GM23338 (cell line): ENCODE measurements at regions not wholly inside any gene's neighbourhood (a gene's known extent, or its start where the extent isn't known, plus 50 kb on each side); places are given as distances from the start of the nearest gene placed in this dataset.

ENCODE experiments used
- ATAC-seq: fragments of 200-7000 bp; cut with Tn5 transposase; 3 replicates; pipeline ENCODE4 v1.9.1; 2020
- DNase-seq: peaks from one replicate; pipeline ENCODE4 v3.0.0-alpha.2; 2015; ENCODE audit warnings: low spot score
- H2AFZ ChIP-seq: fragments of 200-600 bp; sonication (generic); 2 replicates; pipeline ENCODE4 v1.8.0; 2016; ENCODE audit warnings: antibody characterized with exemption, mild to moderate bottlenecking, moderate library complexity
- H3F3A ChIP-seq: fragments of 200-600 bp; sonication (generic); replicated peaks from 2 replicates; pipeline ENCODE4 v1.8.0; 2017; ENCODE audit warnings: antibody characterized with exemption, mixed run types, low read depth
- H3K27ac ChIP-seq: fragments of 200-600 bp; sonication (generic); 2 replicates; pipeline ENCODE4 v1.6.1; 2016; ENCODE audit warnings: low read depth
- H3K27me3 ChIP-seq: fragments of 200-600 bp; sonication (generic); 2 replicates; pipeline ENCODE4 v1.8.0; 2016; ENCODE audit warnings: mild to moderate bottlenecking, mixed run types, moderate library complexity; ENCODE audit not compliant: insufficient read depth
- H3K36me3 ChIP-seq: fragments of 200-600 bp; sonication (generic); 2 replicates; pipeline ENCODE4 v1.8.0; 2016; ENCODE audit warnings: mild to moderate bottlenecking; ENCODE audit not compliant: insufficient read depth
- H3K4me1 ChIP-seq: fragments of 200-600 bp; sonication (generic); 2 replicates; pipeline ENCODE4 v1.8.0; 2016; ENCODE audit warnings: mild to moderate bottlenecking, moderate library complexity; ENCODE audit not compliant: insufficient read depth
- H3K4me2 ChIP-seq: fragments of 200-600 bp; sonication (generic); 2 replicates; pipeline ENCODE4 v1.7.1; 2017; ENCODE audit warnings: mixed run types
- H3K4me3 ChIP-seq: fragments of 200-600 bp; sonication (generic); 2 replicates; pipeline ENCODE4 v1.6.1; 2016; ENCODE audit warnings: mixed run types
- H3K79me2 ChIP-seq: fragments of 200-600 bp; sonication (generic); replicated peaks from 2 replicates; pipeline ENCODE4 v1.8.0; 2017; ENCODE audit warnings: mild to moderate bottlenecking; ENCODE audit not compliant: insufficient read depth
- H3K9me2 ChIP-seq: fragments of 200-600 bp; sonication (generic); 2 replicates; pipeline ENCODE4 v1.8.0; 2017; ENCODE audit not compliant: insufficient read depth
- H4K20me1 ChIP-seq: fragments of 200-600 bp; sonication (generic); replicated peaks from 2 replicates; pipeline ENCODE4 v1.8.0; 2017; ENCODE audit warnings: mild to moderate bottlenecking; ENCODE audit not compliant: insufficient read depth
- H3K27ac Mint-ChIP-seq: 2 replicates; pipeline ENCODE4 v1.8.0; 2020; ENCODE audit warnings: inconsistent platforms, mild to moderate bottlenecking, moderate library complexity, mixed read lengths
- H3K27me3 Mint-ChIP-seq: 3 replicates; pipeline ENCODE4 v1.8.0; 2022; ENCODE audit warnings: low read depth, mild to moderate bottlenecking, moderate library complexity, mixed read lengths, inconsistent platforms; ENCODE audit not compliant: insufficient read depth, poor library complexity
- H3K36me3 Mint-ChIP-seq: 3 replicates; pipeline ENCODE4 v1.8.0; 2021; ENCODE audit warnings: low read depth, mild to moderate bottlenecking, inconsistent platforms, moderate library complexity, mixed read lengths
- H3K4me1 Mint-ChIP-seq: 3 replicates; pipeline ENCODE4 v1.8.0; 2020; ENCODE audit warnings: mild to moderate bottlenecking, inconsistent platforms, mixed read lengths
- H3K4me3 Mint-ChIP-seq: 3 replicates; pipeline ENCODE4 v1.8.0; 2021; ENCODE audit warnings: moderate library complexity, mild to moderate bottlenecking, inconsistent platforms, mixed read lengths
- H3K9me3 Mint-ChIP-seq: 3 replicates; pipeline ENCODE4 v1.8.0; 2020; ENCODE audit warnings: moderate library complexity, mild to moderate bottlenecking, inconsistent platforms, mixed read lengths
- CREB1 ChIP-seq: fragments of 250-450 bp; sonication (Bioruptor Pico); IDR thresholded peaks from 2 replicates; pipeline ENCODE4 v1.5.0; 2020; ENCODE audit warnings: low read depth, mild to moderate bottlenecking, moderate library complexity
- CTCF ChIP-seq, 2 experiments: fragments of 200-600 bp in 1 of 2; sonication (generic) in 1 of 2; conservative IDR thresholded peaks; 2 replicates each; pipeline versions ENCODE4 v1.5.1 to v1.6.1; 2016 to 2017; ENCODE audit warnings: antibody characterized with exemption in 2 of 2, low read depth in 2 of 2, mild to moderate bottlenecking in 2 of 2, moderate library complexity in 1 of 2
- ETS1 ChIP-seq: IDR thresholded peaks from 2 replicates; pipeline ENCODE4 v1.6.1; 2016; ENCODE audit warnings: antibody characterized with exemption
- EZH2 ChIP-seq: fragments of 200-600 bp; sonication (generic); IDR thresholded peaks from one replicate; pipeline ENCODE4 v1.8.0; 2017; ENCODE audit warnings: antibody characterized with exemption, mild to moderate bottlenecking, low read depth; ENCODE audit not compliant: unreplicated experiment
- EZH2phosphoT487 ChIP-seq: fragments of 200-600 bp; sonication (generic); IDR thresholded peaks from one replicate; pipeline ENCODE4 v1.8.1; 2018; ENCODE audit warnings: antibody characterized with exemption; ENCODE audit not compliant: unreplicated experiment
- JUNB ChIP-seq: IDR thresholded peaks from one replicate; pipeline ENCODE4 v1.6.1; 2016; ENCODE audit warnings: antibody characterized with exemption; ENCODE audit not compliant: unreplicated experiment
- NANOG ChIP-seq: IDR thresholded peaks from 2 replicates; pipeline ENCODE4 v1.6.1; 2016; ENCODE audit warnings: antibody characterized with exemption, borderline replicate concordance
- POLR2AphosphoS5 ChIP-seq: IDR thresholded peaks from 2 replicates; pipeline ENCODE4 v1.6.1; 2016; ENCODE audit warnings: antibody characterized with exemption, low read depth
- STAT1 ChIP-seq: IDR thresholded peaks from one replicate; pipeline ENCODE4 v1.6.1; 2016; ENCODE audit warnings: antibody characterized with exemption; ENCODE audit not compliant: unreplicated experiment
- ZNF114 ChIP-seq: fragments of 250-450 bp; sonication (Bioruptor Pico); IDR thresholded peaks from 2 replicates; pipeline ENCODE4 v1.5.0; 2020; ENCODE audit warnings: mild to moderate bottlenecking, moderate library complexity
- ZNF331 ChIP-seq: fragments of 250-450 bp; sonication (Bioruptor Pico); IDR thresholded peaks from 2 replicates; pipeline ENCODE4 v1.5.0; 2020; ENCODE audit warnings: low read depth, mild to moderate bottlenecking, moderate library complexity
- ZNF462 ChIP-seq: fragments of 250-450 bp; sonication (Bioruptor Pico); IDR thresholded peaks from 2 replicates; pipeline ENCODE4 v1.5.0; 2020; ENCODE audit warnings: mild to moderate bottlenecking, moderate library complexity
- TF ChIP-seq, protein P1 (sequence below): IDR thresholded peaks from one replicate; pipeline ENCODE4 v1.6.1; 2018; ENCODE audit warnings: antibody characterized with exemption; ENCODE audit not compliant: unreplicated experiment

DNA sequence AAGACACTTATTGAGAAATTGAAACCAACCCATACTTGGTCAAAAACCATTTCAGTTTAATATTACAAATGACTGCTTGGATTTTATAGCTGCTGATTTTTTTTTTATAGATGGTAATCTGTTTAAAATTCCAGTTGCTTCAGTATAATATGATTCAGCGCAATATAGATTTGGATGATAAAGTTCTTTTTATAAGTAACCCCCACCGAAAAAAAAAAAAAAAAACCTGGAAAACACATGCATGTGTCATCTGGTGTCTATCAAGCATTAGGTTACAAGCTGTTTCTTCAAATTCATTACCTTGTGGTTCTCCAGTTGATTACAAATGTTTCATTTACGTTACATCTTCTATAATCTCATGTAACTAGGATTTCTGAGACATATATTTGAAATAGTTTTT, 356.6 kb upstream of the ROBO2 start:
- Mint-ChIP-seq H3K4me3 (no peak overlapping the region), H3K27ac (no peak overlapping the region), H3K4me1 (peaks cover 30% of the 10 kb centered on the region), H3K27me3 (no peaks in the 10 kb centered on the region), H3K36me3 (no peaks in the 10 kb centered on the region), H3K9me3 (no peaks in the 10 kb centered on the region)
- ATAC-seq (no peak), DNase-seq (no peak)
- Histone ChIP-seq H3K4me3 (no peak overlapping the region), H3K79me2 (no peaks in the 10 kb centered on the region), H3F3A (no peaks in the 10 kb centered on the region), H3K27ac (no peak overlapping the region), H3K27me3 (no peaks in the 10 kb centered on the region), H3K36me3 (no peaks in the 10 kb centered on the region), H3K4me2 (no peak overlapping the region), H4K20me1 (no peaks in the 10 kb centered on the region), H3K4me1 (peaks cover 29% of the 10 kb centered on the region), H2AFZ (no peak overlapping the region), H3K9me2 (no peaks in the 10 kb centered on the region)
- no peak for TF ChIP-seq STAT1
- TF ChIP-seq CREB1 (CRISPR knock-in tag), result no peak
- no peak for TF ChIP-seq CTCF (conservative IDR thresholded peaks at IDR 0.05; ENCODE audit: low read depth in 2 of 2)
- no peak for TF ChIP-seq EZH2phosphoT487
- no peak for TF ChIP-seq ZNF114 (CRISPR knock-in tag)
- TF ChIP-seq ZNF331 (CRISPR knock-in tag), result no peak
- TF ChIP-seq POLR2AphosphoS5, result no peak
- TF ChIP-seq, protein P1, sequence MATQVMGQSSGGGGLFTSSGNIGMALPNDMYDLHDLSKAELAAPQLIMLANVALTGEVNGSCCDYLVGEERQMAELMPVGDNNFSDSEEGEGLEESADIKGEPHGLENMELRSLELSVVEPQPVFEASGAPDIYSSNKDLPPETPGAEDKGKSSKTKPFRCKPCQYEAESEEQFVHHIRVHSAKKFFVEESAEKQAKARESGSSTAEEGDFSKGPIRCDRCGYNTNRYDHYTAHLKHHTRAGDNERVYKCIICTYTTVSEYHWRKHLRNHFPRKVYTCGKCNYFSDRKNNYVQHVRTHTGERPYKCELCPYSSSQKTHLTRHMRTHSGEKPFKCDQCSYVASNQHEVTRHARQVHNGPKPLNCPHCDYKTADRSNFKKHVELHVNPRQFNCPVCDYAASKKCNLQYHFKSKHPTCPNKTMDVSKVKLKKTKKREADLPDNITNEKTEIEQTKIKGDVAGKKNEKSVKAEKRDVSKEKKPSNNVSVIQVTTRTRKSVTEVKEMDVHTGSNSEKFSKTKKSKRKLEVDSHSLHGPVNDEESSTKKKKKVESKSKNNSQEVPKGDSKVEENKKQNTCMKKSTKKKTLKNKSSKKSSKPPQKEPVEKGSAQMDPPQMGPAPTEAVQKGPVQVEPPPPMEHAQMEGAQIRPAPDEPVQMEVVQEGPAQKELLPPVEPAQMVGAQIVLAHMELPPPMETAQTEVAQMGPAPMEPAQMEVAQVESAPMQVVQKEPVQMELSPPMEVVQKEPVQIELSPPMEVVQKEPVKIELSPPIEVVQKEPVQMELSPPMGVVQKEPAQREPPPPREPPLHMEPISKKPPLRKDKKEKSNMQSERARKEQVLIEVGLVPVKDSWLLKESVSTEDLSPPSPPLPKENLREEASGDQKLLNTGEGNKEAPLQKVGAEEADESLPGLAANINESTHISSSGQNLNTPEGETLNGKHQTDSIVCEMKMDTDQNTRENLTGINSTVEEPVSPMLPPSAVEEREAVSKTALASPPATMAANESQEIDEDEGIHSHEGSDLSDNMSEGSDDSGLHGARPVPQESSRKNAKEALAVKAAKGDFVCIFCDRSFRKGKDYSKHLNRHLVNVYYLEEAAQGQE, result no peak
- no peak for TF ChIP-seq ZNF462 (CRISPR knock-in tag)
- TF ChIP-seq ETS1, result no peak
- no peak for TF ChIP-seq EZH2
- no peak for TF ChIP-seq JUNB
- no peak for TF ChIP-seq NANOG
